GM23338 (cell line): ENCODE measurements at regions not wholly inside any gene's neighbourhood (a gene's known extent, or its start where the extent isn't known, plus 50 kb on each side); places are given as distances from the start of the nearest gene placed in this dataset.
A peak's percentile ranks its signal among the peaks of the same experiment; 100 is the strongest.

Experiments used
- ATAC-seq: fragments of 200-7000 bp; cut with Tn5 transposase; 3 replicates; pipeline ENCODE4 v1.9.1; 2020
- DNase-seq: peaks from one replicate; pipeline ENCODE4 v3.0.0-alpha.2; 2015; ENCODE audit warnings: low spot score
- H2AFZ ChIP-seq: fragments of 200-600 bp; sonication (generic); 2 replicates; pipeline ENCODE4 v1.8.0; 2016; ENCODE audit warnings: antibody characterized with exemption, mild to moderate bottlenecking, moderate library complexity
- H3F3A ChIP-seq: fragments of 200-600 bp; sonication (generic); replicated peaks from 2 replicates; pipeline ENCODE4 v1.8.0; 2017; ENCODE audit warnings: antibody characterized with exemption, mixed run types, low read depth
- H3K27ac ChIP-seq: fragments of 200-600 bp; sonication (generic); 2 replicates; pipeline ENCODE4 v1.6.1; 2016; ENCODE audit warnings: low read depth
- H3K27me3 ChIP-seq: fragments of 200-600 bp; sonication (generic); 2 replicates; pipeline ENCODE4 v1.8.0; 2016; ENCODE audit warnings: mild to moderate bottlenecking, mixed run types, moderate library complexity; ENCODE audit not compliant: insufficient read depth
- H3K36me3 ChIP-seq: fragments of 200-600 bp; sonication (generic); 2 replicates; pipeline ENCODE4 v1.8.0; 2016; ENCODE audit warnings: mild to moderate bottlenecking; ENCODE audit not compliant: insufficient read depth
- H3K4me1 ChIP-seq: fragments of 200-600 bp; sonication (generic); 2 replicates; pipeline ENCODE4 v1.8.0; 2016; ENCODE audit warnings: mild to moderate bottlenecking, moderate library complexity; ENCODE audit not compliant: insufficient read depth
- H3K4me2 ChIP-seq: fragments of 200-600 bp; sonication (generic); 2 replicates; pipeline ENCODE4 v1.7.1; 2017; ENCODE audit warnings: mixed run types
- H3K4me3 ChIP-seq: fragments of 200-600 bp; sonication (generic); 2 replicates; pipeline ENCODE4 v1.6.1; 2016; ENCODE audit warnings: mixed run types
- H3K79me2 ChIP-seq: fragments of 200-600 bp; sonication (generic); replicated peaks from 2 replicates; pipeline ENCODE4 v1.8.0; 2017; ENCODE audit warnings: mild to moderate bottlenecking; ENCODE audit not compliant: insufficient read depth
- H3K9me2 ChIP-seq: fragments of 200-600 bp; sonication (generic); 2 replicates; pipeline ENCODE4 v1.8.0; 2017; ENCODE audit not compliant: insufficient read depth
- H4K20me1 ChIP-seq: fragments of 200-600 bp; sonication (generic); replicated peaks from 2 replicates; pipeline ENCODE4 v1.8.0; 2017; ENCODE audit warnings: mild to moderate bottlenecking; ENCODE audit not compliant: insufficient read depth
- H3K27ac Mint-ChIP-seq: 2 replicates; pipeline ENCODE4 v1.8.0; 2020; ENCODE audit warnings: inconsistent platforms, mild to moderate bottlenecking, moderate library complexity, mixed read lengths
- H3K27me3 Mint-ChIP-seq: 3 replicates; pipeline ENCODE4 v1.8.0; 2022; ENCODE audit warnings: low read depth, mild to moderate bottlenecking, moderate library complexity, mixed read lengths, inconsistent platforms; ENCODE audit not compliant: insufficient read depth, poor library complexity
- H3K36me3 Mint-ChIP-seq: 3 replicates; pipeline ENCODE4 v1.8.0; 2021; ENCODE audit warnings: low read depth, mild to moderate bottlenecking, inconsistent platforms, moderate library complexity, mixed read lengths
- H3K4me1 Mint-ChIP-seq: 3 replicates; pipeline ENCODE4 v1.8.0; 2020; ENCODE audit warnings: mild to moderate bottlenecking, inconsistent platforms, mixed read lengths
- H3K4me3 Mint-ChIP-seq: 3 replicates; pipeline ENCODE4 v1.8.0; 2021; ENCODE audit warnings: moderate library complexity, mild to moderate bottlenecking, inconsistent platforms, mixed read lengths
- H3K9me3 Mint-ChIP-seq: 3 replicates; pipeline ENCODE4 v1.8.0; 2020; ENCODE audit warnings: moderate library complexity, mild to moderate bottlenecking, inconsistent platforms, mixed read lengths
- CREB1 ChIP-seq: fragments of 250-450 bp; sonication (Bioruptor Pico); IDR thresholded peaks from 2 replicates; pipeline ENCODE4 v1.5.0; 2020; ENCODE audit warnings: low read depth, mild to moderate bottlenecking, moderate library complexity
- EZH2phosphoT487 ChIP-seq: fragments of 200-600 bp; sonication (generic); IDR thresholded peaks from one replicate; pipeline ENCODE4 v1.8.1; 2018; ENCODE audit warnings: antibody characterized with exemption; ENCODE audit not compliant: unreplicated experiment
- JUNB ChIP-seq: IDR thresholded peaks from one replicate; pipeline ENCODE4 v1.6.1; 2016; ENCODE audit warnings: antibody characterized with exemption; ENCODE audit not compliant: unreplicated experiment
- NANOG ChIP-seq: IDR thresholded peaks from 2 replicates; pipeline ENCODE4 v1.6.1; 2016; ENCODE audit warnings: antibody characterized with exemption, borderline replicate concordance
- POLR2AphosphoS5 ChIP-seq: IDR thresholded peaks from 2 replicates; pipeline ENCODE4 v1.6.1; 2016; ENCODE audit warnings: antibody characterized with exemption, low read depth
- STAT1 ChIP-seq: IDR thresholded peaks from one replicate; pipeline ENCODE4 v1.6.1; 2016; ENCODE audit warnings: antibody characterized with exemption; ENCODE audit not compliant: unreplicated experiment
- ZNF114 ChIP-seq: fragments of 250-450 bp; sonication (Bioruptor Pico); IDR thresholded peaks from 2 replicates; pipeline ENCODE4 v1.5.0; 2020; ENCODE audit warnings: mild to moderate bottlenecking, moderate library complexity
- ZNF331 ChIP-seq: fragments of 250-450 bp; sonication (Bioruptor Pico); IDR thresholded peaks from 2 replicates; pipeline ENCODE4 v1.5.0; 2020; ENCODE audit warnings: low read depth, mild to moderate bottlenecking, moderate library complexity
- TF ChIP-seq, protein P1 (sequence below): IDR thresholded peaks from 2 replicates; pipeline ENCODE4 v1.6.1; 2016; ENCODE audit warnings: antibody characterized with exemption
- TF ChIP-seq, protein P2 (sequence below), 2 experiments: fragments of 200-600 bp in 1 of 2; sonication (generic) in 1 of 2; conservative IDR thresholded peaks; 2 replicates each; pipeline versions ENCODE4 v1.5.1 to v1.6.1; 2016 to 2017; ENCODE audit warnings: antibody characterized with exemption in 2 of 2, low read depth in 2 of 2, mild to moderate bottlenecking in 2 of 2, moderate library complexity in 1 of 2

DNA sequence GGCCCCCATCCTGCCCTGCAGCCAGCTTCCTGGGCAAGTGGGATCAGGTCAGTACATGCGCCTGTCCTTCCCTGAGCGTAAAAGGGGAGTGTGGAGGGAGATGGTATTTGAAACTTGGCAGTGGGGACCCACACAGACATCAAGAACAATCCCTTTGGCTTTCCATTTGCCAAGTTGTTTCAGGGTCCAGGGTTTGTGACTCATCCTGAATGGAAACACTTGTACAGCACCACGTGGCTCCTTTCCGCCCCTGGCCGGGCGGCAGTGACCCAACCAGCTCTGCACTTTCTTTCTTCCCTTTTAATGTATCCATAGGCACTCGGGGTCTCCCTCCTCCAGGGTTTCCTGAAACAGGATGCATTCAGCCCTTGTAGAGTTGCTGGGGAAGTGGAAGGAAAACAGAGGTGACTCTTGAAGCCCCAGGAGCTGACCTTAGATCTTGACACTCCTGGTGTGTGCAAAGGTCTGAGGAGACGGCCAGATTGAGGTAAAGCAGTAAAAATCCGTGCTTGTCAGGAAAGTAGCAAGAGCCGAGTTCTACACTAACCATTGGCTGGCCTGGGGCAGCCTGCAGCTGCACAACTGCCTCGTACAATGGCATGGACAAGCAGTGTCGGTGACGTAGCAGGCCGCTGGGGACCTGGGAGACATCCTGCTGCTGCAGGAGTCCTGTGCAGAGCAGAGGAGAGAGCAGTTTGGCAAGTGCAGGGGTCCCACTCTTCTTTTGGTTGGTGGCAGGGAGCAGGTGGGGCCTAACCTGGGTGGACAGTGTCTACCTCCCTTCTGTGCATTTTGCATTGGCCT lies 189.8 kb downstream of the SNX19 start:
- no peak overlapping the region for H3K4me2 ChIP-seq
- peaks cover 20% of the 10 kb centered on the region for H3K9me3 Mint-ChIP-seq
- H3K4me3 Mint-ChIP-seq: no peak overlapping the region
- no peaks in the 10 kb centered on the region for H3K9me2 ChIP-seq
- H3K79me2 ChIP-seq: no peaks in the 10 kb centered on the region
- peak overlapping the region; percentile 52 for H2AFZ ChIP-seq
- no peak overlapping the region for H3K27ac ChIP-seq
- no peaks in the 10 kb centered on the region for H3F3A ChIP-seq
- H3K27me3 ChIP-seq: no peaks in the 10 kb centered on the region
- H3K36me3 Mint-ChIP-seq: peaks cover 10% of the 10 kb centered on the region
- no peaks in the 10 kb centered on the region for H3K4me1 ChIP-seq
- peaks cover 10% of the 10 kb centered on the region; the same call in 1 of the 2 replicates for H3K36me3 ChIP-seq
- no peaks in the 10 kb centered on the region for H4K20me1 ChIP-seq
- ATAC-seq (no peak; the same call in 2 of the 3 replicates), DNase-seq (no peak)
- H3K27ac Mint-ChIP-seq: no peak overlapping the region
- TF ChIP-seq NANOG (no peak), ZNF114 (CRISPR knock-in tag) (no peak)
- H3K27me3 Mint-ChIP-seq: peaks cover 1% of the 10 kb centered on the region
- H3K4me1 Mint-ChIP-seq: no peaks in the 10 kb centered on the region
- H3K4me3 ChIP-seq: no peak overlapping the region

DNA sequence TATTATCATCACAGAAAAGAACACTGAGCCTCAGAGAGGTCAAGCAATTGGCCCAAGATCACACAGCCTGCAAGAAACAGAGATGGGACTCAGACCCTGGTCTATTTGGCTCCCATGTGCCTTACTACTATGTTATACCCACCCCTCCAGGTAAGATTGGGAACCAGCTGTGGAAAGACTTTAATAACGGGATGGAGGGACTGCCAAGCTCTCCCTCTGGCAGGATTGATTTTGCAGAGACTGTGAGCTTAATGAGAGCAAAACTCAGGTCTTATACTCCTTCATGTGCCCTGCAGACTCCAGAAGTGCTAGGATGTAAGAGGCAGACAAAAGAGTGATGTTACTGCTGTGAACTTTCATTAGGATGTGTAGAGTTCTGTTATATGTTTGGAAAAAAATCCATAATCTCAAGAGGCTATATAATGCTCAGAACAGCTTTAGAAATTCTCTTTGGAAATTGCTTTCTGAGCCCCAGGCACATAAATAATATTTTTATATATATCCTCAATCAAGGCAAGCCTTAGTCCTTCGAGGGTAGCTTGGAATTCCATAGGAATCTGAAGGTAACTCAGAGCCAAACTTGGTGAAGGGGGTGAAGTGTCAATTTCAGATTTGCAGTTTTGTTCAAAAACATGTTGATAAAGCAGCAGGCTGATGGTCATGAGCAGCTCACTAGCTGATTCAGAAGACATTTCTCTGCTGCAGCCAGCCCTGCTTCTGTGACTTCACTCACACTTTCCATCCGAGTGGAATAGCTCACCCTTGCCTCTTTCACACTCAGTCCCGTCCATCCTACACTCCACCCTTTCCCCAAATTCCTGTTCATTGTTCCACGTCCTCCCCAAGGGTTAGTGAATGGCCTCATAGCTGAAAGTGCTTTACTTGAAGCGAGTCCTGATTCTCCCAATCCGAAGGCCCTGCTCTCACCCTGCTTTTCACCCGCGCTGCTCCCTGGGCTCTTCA lies 188.8 kb downstream of the SNX19 start:
- Mint-ChIP-seq H3K4me3 (no peak overlapping the region), H3K36me3 (peaks cover 10% of the 10 kb centered on the region), H3K4me1 (no peaks in the 10 kb centered on the region), H3K27ac (no peak overlapping the region), H3K27me3 (peaks cover 1% of the 10 kb centered on the region), H3K9me3 (peaks cover 21% of the 10 kb centered on the region)
- DNase-seq (no peak), ATAC-seq (no peak)
- Histone ChIP-seq H4K20me1 (no peaks in the 10 kb centered on the region), H3K27me3 (no peaks in the 10 kb centered on the region), H3K27ac (no peak overlapping the region), H3K4me3 (no peak overlapping the region), H3K4me2 (no peak overlapping the region), H3K36me3 (peaks cover 10% of the 10 kb centered on the region; the same call in 1 of the 2 replicates), H3K79me2 (no peaks in the 10 kb centered on the region), H3F3A (no peaks in the 10 kb centered on the region), H2AFZ (peak overlapping the region; percentile 85; the same call in 1 of the 2 replicates), H3K9me2 (0 out of 2 replicates have a peak, but pooled peaks cover under 1% of the 10 kb centered on the region), H3K4me1 (no peaks in the 10 kb centered on the region)
- TF ChIP-seq, protein P1, sequence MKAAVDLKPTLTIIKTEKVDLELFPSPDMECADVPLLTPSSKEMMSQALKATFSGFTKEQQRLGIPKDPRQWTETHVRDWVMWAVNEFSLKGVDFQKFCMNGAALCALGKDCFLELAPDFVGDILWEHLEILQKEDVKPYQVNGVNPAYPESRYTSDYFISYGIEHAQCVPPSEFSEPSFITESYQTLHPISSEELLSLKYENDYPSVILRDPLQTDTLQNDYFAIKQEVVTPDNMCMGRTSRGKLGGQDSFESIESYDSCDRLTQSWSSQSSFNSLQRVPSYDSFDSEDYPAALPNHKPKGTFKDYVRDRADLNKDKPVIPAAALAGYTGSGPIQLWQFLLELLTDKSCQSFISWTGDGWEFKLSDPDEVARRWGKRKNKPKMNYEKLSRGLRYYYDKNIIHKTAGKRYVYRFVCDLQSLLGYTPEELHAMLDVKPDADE: no peak
- TF ChIP-seq, protein P2, sequence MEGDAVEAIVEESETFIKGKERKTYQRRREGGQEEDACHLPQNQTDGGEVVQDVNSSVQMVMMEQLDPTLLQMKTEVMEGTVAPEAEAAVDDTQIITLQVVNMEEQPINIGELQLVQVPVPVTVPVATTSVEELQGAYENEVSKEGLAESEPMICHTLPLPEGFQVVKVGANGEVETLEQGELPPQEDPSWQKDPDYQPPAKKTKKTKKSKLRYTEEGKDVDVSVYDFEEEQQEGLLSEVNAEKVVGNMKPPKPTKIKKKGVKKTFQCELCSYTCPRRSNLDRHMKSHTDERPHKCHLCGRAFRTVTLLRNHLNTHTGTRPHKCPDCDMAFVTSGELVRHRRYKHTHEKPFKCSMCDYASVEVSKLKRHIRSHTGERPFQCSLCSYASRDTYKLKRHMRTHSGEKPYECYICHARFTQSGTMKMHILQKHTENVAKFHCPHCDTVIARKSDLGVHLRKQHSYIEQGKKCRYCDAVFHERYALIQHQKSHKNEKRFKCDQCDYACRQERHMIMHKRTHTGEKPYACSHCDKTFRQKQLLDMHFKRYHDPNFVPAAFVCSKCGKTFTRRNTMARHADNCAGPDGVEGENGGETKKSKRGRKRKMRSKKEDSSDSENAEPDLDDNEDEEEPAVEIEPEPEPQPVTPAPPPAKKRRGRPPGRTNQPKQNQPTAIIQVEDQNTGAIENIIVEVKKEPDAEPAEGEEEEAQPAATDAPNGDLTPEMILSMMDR (conservative IDR thresholded peaks at IDR 0.05; ENCODE audit: low read depth in 2 of 2): no peak
- TF ChIP-seq ZNF331 (CRISPR knock-in tag): no peak
- TF ChIP-seq STAT1: no peak
- no peak for TF ChIP-seq ZNF114 (CRISPR knock-in tag)
- no peak for TF ChIP-seq CREB1
- no peak for TF ChIP-seq EZH2phosphoT487
- TF ChIP-seq POLR2AphosphoS5: no peak
- no peak for TF ChIP-seq JUNB
- TF ChIP-seq NANOG: no peak
